GM12865 (cell line): ENCODE measurements at regions not wholly inside any gene's neighbourhood (a gene's known extent, or its start where the extent isn't known, plus 50 kb on each side); places are given as distances from the start of the nearest gene placed in this dataset.
A peak's percentile ranks its signal among the peaks of the same experiment; 100 is the strongest.

Source experiments
- DNase-seq: peaks from one replicate; pipeline ENCODE4 v3.0.0; 2010; ENCODE audit warnings: low read depth
- H3K4me3 ChIP-seq: 2 replicates; pipeline ENCODE4 v1.5.1; 2011; ENCODE audit warnings: mild to moderate bottlenecking, low read depth, low read length, control low read depth
- TF ChIP-seq, protein P1 (sequence below): IDR thresholded peaks from 2 replicates; pipeline ENCODE4 v1.5.1; 2011; ENCODE audit warnings: low read length, control low read depth, low read depth, inconsistent platforms; ENCODE audit not compliant: insufficient read depth; ENCODE audit errors: missing control alignments

DNA sequence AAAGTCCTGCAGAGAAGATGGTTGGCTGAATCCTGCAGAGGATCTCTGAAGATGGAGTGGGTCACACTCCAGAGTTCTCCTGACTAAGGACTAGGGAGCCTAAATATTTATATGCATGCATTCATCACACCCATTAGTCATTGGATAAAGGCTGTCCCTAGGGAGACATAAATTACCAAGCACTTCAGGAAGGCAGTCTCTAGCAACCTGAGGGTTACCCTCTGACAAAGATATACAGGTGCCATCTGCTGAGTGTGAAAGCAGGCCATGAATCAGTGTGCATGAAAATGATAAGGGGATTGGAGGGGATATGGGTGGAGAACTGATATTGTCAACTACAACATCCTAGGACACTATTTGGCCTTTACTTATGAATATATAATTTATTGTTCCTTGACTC is 294.8 kb upstream of the DDX18 start:
- no peak overlapping the region for H3K4me3 ChIP-seq
- DNase-seq = no peak
- TF ChIP-seq, protein P1, sequence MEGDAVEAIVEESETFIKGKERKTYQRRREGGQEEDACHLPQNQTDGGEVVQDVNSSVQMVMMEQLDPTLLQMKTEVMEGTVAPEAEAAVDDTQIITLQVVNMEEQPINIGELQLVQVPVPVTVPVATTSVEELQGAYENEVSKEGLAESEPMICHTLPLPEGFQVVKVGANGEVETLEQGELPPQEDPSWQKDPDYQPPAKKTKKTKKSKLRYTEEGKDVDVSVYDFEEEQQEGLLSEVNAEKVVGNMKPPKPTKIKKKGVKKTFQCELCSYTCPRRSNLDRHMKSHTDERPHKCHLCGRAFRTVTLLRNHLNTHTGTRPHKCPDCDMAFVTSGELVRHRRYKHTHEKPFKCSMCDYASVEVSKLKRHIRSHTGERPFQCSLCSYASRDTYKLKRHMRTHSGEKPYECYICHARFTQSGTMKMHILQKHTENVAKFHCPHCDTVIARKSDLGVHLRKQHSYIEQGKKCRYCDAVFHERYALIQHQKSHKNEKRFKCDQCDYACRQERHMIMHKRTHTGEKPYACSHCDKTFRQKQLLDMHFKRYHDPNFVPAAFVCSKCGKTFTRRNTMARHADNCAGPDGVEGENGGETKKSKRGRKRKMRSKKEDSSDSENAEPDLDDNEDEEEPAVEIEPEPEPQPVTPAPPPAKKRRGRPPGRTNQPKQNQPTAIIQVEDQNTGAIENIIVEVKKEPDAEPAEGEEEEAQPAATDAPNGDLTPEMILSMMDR = no peak

DNA sequence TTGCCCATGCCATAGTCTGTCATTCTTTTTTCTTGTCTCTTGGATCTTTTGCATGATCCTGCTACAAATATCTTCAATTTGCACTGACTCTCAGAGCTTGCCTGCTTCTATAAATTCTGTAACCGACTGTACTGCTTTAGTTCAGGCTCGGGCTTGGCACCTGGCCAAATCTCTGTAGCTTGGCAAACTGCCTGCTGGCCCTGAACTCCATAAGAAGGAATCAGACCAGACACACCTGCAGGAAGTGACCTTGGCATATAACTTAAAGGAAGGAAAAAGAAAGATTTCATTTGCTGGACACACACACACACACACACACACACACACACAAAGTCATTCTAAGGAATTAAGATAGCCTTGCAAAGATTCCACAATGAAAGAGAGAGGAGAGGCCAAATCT is 291.2 kb upstream of the DDX18 start:
- DNase-seq = no peak
- TF ChIP-seq, protein P1 = no peak

GRCh38 chr2:117523711-117524238 is 290.7 kb upstream of the DDX18 start:
- H3K4me3 ChIP-seq = no peak overlapping the region
- no peak for DNase-seq
- TF ChIP-seq, protein P1 = no peak

More for the DNA sequence above, 291.2 kb upstream of the DDX18 start:
- no peak overlapping the region for H3K4me3 ChIP-seq

- DNase-seq = no peak
- no peak overlapping the region for H3K4me3 ChIP-seq
- TF ChIP-seq, protein P1 = peak; percentile 20
Observed at GRCh38 chr2:117536139-117536538, 278.4 kb upstream of the DDX18 start.

GRCh38 chr2:117537032-117537431 is 277.5 kb upstream of the DDX18 start:
- TF ChIP-seq, protein P1 = no peak
- H3K4me3 ChIP-seq = no peak overlapping the region
- DNase-seq = no peak

GRCh38 chr2:117551858-117552257 is 262.6 kb upstream of the DDX18 start:
- TF ChIP-seq, protein P1 = no peak
- no peak overlapping the region for H3K4me3 ChIP-seq
- DNase-seq = no peak

DNA sequence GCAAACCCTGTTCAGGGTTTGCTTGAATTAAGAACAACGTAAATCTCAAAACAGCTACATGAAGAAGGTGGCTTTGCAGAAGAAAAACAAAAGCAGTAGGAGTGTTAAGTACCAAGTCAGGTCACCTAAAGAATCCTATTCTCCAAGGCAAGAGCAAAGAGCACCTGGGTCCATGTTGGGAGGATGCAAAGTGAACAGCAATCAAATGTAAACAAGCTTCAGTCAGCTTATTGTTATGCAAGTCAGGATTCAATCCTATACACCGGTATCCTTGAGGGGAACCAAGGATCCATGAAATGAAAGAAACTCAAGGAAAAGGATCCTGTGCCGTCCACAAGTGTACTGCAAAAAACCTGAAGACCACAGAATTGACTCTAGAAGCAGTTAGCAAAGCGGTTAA is 261.0 kb upstream of the DDX18 start:
- H3K4me3 ChIP-seq = no peak overlapping the region
- TF ChIP-seq, protein P1 = no peak
- no peak for DNase-seq
